ENCODE measurements at regions not wholly inside any gene's neighbourhood (a gene's known extent, or its start where the extent isn't known, plus 50 kb on each side); places are given as distances from the start of the nearest gene placed in this dataset.

- DNase-seq (ENCODE audit: low read depth in 1 of 2, low spot score in 1 of 2) (no peak), FAIRE-seq (no peak), ATAC-seq (no peak)
- CTCF ChIA-PET: no interaction called here
- Histone ChIP-seq H3K4me3 (no peak overlapping the region), H3K4me1 (no peaks in the 10 kb centered on the region), H3K4me2 (no peak overlapping the region), H3K9me3 (no peaks in the 10 kb centered on the region), H3K27ac (no peak overlapping the region)
- 12% methylated on average over 4 of the region's 4 CpGs for WGBS (ENCODE audit: missing lambda C conversion rate)
- TF ChIP-seq POLR2AphosphoS2 (conservative IDR thresholded peaks at IDR 0.05; ENCODE audit: low read length): no peak
- no peak for TF ChIP-seq ZNF302 (CRISPR knock-in tag; IDR thresholded peaks at IDR 0.05)
- no peak for TF ChIP-seq USF2 (IDR thresholded peaks at IDR 0.05)
- TF ChIP-seq EHMT2 (IDR thresholded peaks at IDR 0.05; ENCODE audit: low read depth): no peak
- TF ChIP-seq, protein P1, sequence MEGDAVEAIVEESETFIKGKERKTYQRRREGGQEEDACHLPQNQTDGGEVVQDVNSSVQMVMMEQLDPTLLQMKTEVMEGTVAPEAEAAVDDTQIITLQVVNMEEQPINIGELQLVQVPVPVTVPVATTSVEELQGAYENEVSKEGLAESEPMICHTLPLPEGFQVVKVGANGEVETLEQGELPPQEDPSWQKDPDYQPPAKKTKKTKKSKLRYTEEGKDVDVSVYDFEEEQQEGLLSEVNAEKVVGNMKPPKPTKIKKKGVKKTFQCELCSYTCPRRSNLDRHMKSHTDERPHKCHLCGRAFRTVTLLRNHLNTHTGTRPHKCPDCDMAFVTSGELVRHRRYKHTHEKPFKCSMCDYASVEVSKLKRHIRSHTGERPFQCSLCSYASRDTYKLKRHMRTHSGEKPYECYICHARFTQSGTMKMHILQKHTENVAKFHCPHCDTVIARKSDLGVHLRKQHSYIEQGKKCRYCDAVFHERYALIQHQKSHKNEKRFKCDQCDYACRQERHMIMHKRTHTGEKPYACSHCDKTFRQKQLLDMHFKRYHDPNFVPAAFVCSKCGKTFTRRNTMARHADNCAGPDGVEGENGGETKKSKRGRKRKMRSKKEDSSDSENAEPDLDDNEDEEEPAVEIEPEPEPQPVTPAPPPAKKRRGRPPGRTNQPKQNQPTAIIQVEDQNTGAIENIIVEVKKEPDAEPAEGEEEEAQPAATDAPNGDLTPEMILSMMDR (IDR thresholded peaks at IDR 0.05): no peak
- TF ChIP-seq GATA3 (IDR thresholded peaks at IDR 0.05; ENCODE audit: borderline replicate concordance): no peak
- TF ChIP-seq HEYL (CRISPR knock-in tag; IDR thresholded peaks at IDR 0.05): no peak
- POLR2A ChIA-PET: no interaction called here
Measured at GRCh38 chr13:90091611-90092010, 1255.9 kb upstream of the MIR17HG start.

- no peak overlapping the region for H3K4me2 ChIP-seq
- POLR2A ChIA-PET: no interaction called here
- no peak overlapping the region for H3K27ac ChIP-seq
- H3K4me3 ChIP-seq: no peak overlapping the region
- TF ChIP-seq HOXB5 (CRISPR knock-in tag; IDR thresholded peaks at IDR 0.05) (no peak), JUNB (IDR thresholded peaks at IDR 0.05) (no peak), CHD2 (IDR thresholded peaks at IDR 0.05; ENCODE audit: low read length, partially characterized antibody) (no peak), ZC3H11A (IDR thresholded peaks at IDR 0.05) (no peak), ESRRA (IDR thresholded peaks at IDR 0.05; ENCODE audit: borderline replicate concordance, low read length) (no peak), MYC (IDR thresholded peaks at IDR 0.05; ENCODE audit: borderline replicate concordance, low read length) (no peak), TFCP2L1 (CRISPR knock-in tag; IDR thresholded peaks at IDR 0.05) (no peak), RAD21 (conservative IDR thresholded peaks at IDR 0.05 in 1 of 2, IDR thresholded peaks at IDR 0.05 in 1 of 2) (no peak), USF2 (IDR thresholded peaks at IDR 0.05) (no peak), POLR2A (IDR thresholded peaks at IDR 0.05; ENCODE audit: low read length) (no peak), CEBPB (IDR thresholded peaks at IDR 0.05) (no peak), CBX8 (IDR thresholded peaks at IDR 0.05) (no peak), REST (IDR thresholded peaks at IDR 0.05) (no peak), CHD4 (IDR thresholded peaks at IDR 0.05; ENCODE audit: borderline replicate concordance) (no peak), ELK1 (IDR thresholded peaks at IDR 0.05; ENCODE audit: low read depth, low read length) (no peak), HES2 (IDR thresholded peaks at IDR 0.05) (no peak), EP300 (IDR thresholded peaks at IDR 0.05) (no peak), KDM1A (IDR thresholded peaks at IDR 0.05; ENCODE audit: low read depth) (no peak)
- DNase-seq (ENCODE audit: low read depth in 1 of 2, low spot score in 1 of 2) (no peak), FAIRE-seq (no peak), ATAC-seq (no peak)
- no peaks in the 10 kb centered on the region for H3K9me3 ChIP-seq
- no peaks in the 10 kb centered on the region for H3K4me1 ChIP-seq
- 45% methylated on average over 2 of the region's 2 CpGs for WGBS (ENCODE audit: missing lambda C conversion rate)
- CTCF ChIA-PET: no interaction called here
Measured at GRCh38 chr13:90094357-90094756, 1253.1 kb upstream of the MIR17HG start.
